Fibroblast of the aortic adventitia (primary cell): ENCODE measurements at regions not wholly inside any gene's neighbourhood (a gene's known extent, or its start where the extent isn't known, plus 50 kb on each side); places are given as distances from the start of the nearest gene placed in this dataset.

Source experiments
- DNase-seq: peaks from one replicate; pipeline ENCODE4 v3.0.0-alpha.2; 2010; ENCODE audit warnings: low read depth
- H3K4me3 ChIP-seq: 2 replicates; pipeline ENCODE4 v1.5.1; 2011; ENCODE audit warnings: low read depth, mild to moderate bottlenecking, control low read depth, low read length, moderate library complexity
- TF ChIP-seq, protein P1 (sequence below): IDR thresholded peaks from 2 replicates; pipeline ENCODE4 v1.5.1; 2011; ENCODE audit warnings: mild to moderate bottlenecking, low read length, control low read depth, inconsistent platforms; ENCODE audit not compliant: insufficient read depth

DNA sequence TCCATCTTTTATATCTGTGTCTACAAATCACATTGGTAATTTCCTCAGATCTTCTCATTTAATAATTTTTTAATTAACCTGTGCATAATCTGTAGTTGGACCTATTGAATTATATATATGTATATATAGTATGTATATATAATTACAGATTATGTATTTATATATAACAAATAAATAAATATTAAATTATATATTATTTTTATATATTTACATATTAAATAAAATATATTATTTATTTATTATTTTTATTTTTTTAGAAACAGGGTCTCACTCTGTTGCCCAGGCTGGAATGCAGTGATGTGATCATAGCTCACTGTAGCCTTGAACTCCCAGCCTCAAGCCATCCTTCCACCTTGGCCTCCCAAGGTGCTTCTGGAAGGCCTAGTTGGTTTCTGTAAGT is 197.9 kb downstream of the FGF9 start:
- DNase-seq = no peak
- TF ChIP-seq, protein P1, sequence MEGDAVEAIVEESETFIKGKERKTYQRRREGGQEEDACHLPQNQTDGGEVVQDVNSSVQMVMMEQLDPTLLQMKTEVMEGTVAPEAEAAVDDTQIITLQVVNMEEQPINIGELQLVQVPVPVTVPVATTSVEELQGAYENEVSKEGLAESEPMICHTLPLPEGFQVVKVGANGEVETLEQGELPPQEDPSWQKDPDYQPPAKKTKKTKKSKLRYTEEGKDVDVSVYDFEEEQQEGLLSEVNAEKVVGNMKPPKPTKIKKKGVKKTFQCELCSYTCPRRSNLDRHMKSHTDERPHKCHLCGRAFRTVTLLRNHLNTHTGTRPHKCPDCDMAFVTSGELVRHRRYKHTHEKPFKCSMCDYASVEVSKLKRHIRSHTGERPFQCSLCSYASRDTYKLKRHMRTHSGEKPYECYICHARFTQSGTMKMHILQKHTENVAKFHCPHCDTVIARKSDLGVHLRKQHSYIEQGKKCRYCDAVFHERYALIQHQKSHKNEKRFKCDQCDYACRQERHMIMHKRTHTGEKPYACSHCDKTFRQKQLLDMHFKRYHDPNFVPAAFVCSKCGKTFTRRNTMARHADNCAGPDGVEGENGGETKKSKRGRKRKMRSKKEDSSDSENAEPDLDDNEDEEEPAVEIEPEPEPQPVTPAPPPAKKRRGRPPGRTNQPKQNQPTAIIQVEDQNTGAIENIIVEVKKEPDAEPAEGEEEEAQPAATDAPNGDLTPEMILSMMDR = no peak

DNA sequence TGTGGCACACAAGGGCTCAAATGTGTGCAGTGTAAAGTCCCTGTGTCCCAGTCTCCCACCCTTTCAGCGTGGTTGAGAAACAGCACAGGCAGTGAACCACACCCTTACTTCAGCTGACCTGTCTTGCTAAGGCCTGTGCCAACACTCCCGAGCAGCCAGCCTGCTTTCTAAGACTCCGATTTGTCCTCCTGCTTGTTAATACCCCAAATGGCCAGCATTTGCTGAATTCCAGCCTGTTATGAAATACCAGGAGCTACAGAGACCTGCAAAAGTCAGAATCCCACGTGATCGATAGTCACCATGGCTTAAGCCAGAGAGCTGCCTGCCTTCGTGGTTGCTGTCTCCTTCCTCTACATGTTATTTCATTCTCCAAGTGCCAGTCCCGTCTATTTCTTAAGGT is 200.5 kb downstream of the FGF9 start:
- no peak overlapping the region for H3K4me3 ChIP-seq
- TF ChIP-seq, protein P1 = no peak
- DNase-seq = no peak

More for the DNA sequence above, 197.9 kb downstream of the FGF9 start:
- no peak overlapping the region for H3K4me3 ChIP-seq

DNA sequence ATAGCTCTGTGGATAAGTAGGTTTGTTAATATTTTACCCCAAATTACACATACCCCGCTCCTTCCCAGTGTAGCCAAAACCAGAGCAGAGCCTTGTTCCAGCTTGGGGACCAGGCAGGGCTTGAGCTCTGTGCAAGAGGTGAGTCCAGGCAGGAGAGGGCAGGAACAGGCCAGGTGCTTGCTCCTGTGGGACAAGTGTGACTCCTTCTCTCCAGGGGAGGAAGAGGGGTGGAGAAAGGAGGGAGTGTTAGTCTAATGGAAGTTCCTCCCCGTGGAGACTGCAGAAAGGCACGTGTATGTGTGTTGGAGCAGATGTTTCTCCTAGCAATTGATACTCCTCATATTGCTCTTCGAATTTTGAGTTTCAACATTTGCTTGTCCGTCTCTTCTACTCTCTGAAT is 201.0 kb downstream of the FGF9 start:
- no peak overlapping the region for H3K4me3 ChIP-seq
- no peak for DNase-seq
- TF ChIP-seq, protein P1 = no peak

DNA sequence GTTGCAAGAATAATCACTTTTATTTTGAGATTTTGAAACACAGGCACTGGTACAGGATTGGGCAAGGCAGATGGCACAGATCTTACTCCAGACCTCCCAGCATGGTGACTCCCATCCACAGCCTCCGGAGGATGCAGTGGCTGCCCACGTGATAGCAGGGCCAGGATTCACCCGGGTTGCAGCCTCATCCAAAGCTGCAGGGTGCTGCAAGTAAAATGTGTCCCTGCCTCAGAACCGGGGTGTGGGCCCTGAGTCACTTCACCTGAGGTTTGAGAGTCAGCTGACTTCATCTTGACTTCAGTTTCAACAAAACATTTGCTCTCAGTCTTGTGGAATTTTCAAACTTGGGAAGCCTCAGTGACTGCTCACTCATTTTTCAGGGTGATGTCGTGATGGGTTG is 201.9 kb downstream of the FGF9 start:
- no peak for DNase-seq
- H3K4me3 ChIP-seq = no peak overlapping the region
- TF ChIP-seq, protein P1 = no peak

DNA sequence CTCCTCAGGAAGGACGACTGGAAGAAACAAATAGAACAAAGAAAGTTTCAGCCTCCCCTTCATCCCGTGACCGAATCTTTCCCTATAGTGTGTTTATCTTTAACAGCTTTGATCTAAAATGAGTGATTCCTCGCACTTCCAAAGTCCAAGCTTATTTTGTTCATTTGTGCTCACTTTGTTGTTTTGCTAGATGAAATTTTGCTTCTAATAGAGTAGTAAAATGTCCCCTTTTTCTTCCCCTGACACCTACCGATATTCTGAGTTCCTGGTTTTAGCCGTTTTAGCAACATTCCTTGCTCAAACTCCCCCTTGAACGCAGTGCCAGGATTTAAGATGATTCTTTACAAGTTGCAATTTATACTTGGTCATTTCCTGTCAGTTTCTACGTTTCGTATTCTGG is 204.2 kb downstream of the FGF9 start:
- no peak for DNase-seq
- TF ChIP-seq, protein P1 = no peak
- no peak overlapping the region for H3K4me3 ChIP-seq

DNA sequence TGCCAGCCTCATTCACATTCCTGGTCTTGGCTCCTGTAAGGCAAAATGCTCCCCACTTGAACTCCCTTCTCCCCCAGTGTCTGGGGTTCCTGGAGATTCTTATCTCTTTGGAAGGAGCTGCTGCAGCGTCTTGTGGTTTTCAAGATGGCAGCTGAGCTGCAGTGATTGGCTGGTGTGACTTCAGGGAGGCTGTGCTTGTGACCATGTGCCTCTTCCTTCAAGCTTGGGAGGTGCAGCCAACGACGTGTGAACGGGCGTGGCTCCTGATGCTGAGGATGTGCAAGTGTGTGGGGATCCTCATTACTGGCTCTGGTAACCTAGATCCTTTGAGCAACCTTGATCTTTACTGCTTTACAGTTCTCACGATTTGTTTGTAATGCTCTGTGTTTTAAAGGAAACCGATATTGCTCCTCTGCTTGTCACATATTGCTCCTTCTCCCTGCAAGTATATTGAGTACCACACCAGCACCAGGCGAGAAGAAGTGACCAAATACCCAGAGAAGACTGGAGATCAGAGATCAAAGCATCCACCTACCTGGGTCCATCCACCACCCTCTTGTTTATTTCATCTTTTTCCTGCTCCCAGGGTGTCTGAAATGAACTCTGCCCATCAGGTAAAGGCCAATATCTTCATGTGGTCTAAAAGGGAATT is 208.5 kb downstream of the FGF9 start:
- H3K4me3 ChIP-seq = no peak overlapping the region
- DNase-seq = no peak
- TF ChIP-seq, protein P1 = no peak

DNA sequence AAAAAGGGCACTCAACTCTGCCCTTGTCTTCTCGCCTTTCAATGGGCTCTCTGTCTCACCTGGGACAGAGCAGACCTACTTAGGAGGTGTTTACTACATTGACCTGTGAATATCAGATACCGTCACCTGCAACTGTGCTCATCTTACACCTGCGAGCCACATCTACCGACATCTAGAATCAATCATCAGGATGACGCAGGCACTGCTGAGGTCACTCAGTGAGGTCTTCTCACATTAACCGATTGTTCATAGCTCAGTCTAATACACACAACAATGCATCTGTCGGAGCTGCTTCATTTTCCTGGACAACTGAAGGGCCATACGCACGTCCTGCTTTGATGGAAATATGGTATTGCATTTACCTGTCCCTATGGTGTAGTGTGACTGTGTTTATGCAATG is 211.9 kb downstream of the FGF9 start:
- TF ChIP-seq, protein P1 = no peak
- H3K4me3 ChIP-seq = no peak overlapping the region
- DNase-seq = no peak
